H9 (cell line): ENCODE measurements at regions not wholly inside any gene's neighbourhood (a gene's known extent, or its start where the extent isn't known, plus 50 kb on each side); places are given as distances from the start of the nearest gene placed in this dataset.

ENCODE experiments used
- DNase-seq: peaks from one replicate; pipeline ENCODE4 v3.0.0-alpha.2; 2017
- H2AFZ ChIP-seq: one replicate; pipeline ENCODE4 v1.6.1; 2013; ENCODE audit warnings: mild to moderate bottlenecking, low read length, control low read depth, moderate library complexity
- H2AK5ac ChIP-seq: 2 replicates; pipeline ENCODE4 v1.6.1; 2013; ENCODE audit warnings: low read length, control low read depth, mixed read lengths; ENCODE audit not compliant: insufficient read length
- H2BK120ac ChIP-seq: one replicate; pipeline ENCODE4 v1.6.1; 2013; ENCODE audit warnings: low read depth, mild to moderate bottlenecking, low read length, control low read depth, inconsistent platforms; ENCODE audit not compliant: poor library complexity, severe bottlenecking
- H2BK12ac ChIP-seq: 2 replicates; pipeline ENCODE4 v1.6.1; 2013; ENCODE audit warnings: low read length, control low read depth, mixed read lengths, low read depth; ENCODE audit not compliant: insufficient read length
- H2BK15ac ChIP-seq: 2 replicates; pipeline ENCODE4 v1.6.1; 2013; ENCODE audit warnings: low read depth, low read length, control low read depth
- H2BK20ac ChIP-seq: one replicate; pipeline ENCODE4 v1.6.1; 2013; ENCODE audit warnings: low read depth, mild to moderate bottlenecking, low read length, control low read depth, inconsistent platforms; ENCODE audit not compliant: poor library complexity, severe bottlenecking
- H2BK5ac ChIP-seq: 2 replicates; pipeline ENCODE4 v1.6.1; 2013; ENCODE audit warnings: low read length, control low read depth, mixed read lengths; ENCODE audit not compliant: insufficient read length
- H3K14ac ChIP-seq: 2 replicates; pipeline ENCODE4 v1.6.1; 2013; ENCODE audit warnings: low read length, control low read depth; ENCODE audit not compliant: insufficient read depth
- H3K18ac ChIP-seq: 2 replicates; pipeline ENCODE4 v1.6.1; 2013; ENCODE audit warnings: low read depth, mild to moderate bottlenecking, mixed read lengths, low read length, control low read depth; ENCODE audit not compliant: insufficient read length
- H3K23ac ChIP-seq: 2 replicates; pipeline ENCODE4 v1.6.1; 2013; ENCODE audit warnings: low read length, control low read depth, mixed read lengths, low read depth; ENCODE audit not compliant: insufficient read length
- H3K23me2 ChIP-seq: 2 replicates; pipeline ENCODE4 v1.6.1; 2013; ENCODE audit warnings: low read depth, mild to moderate bottlenecking, mixed read lengths, low read length, control low read depth; ENCODE audit not compliant: insufficient read length, poor library complexity, severe bottlenecking
- H3K27ac ChIP-seq: 2 replicates; pipeline ENCODE4 v1.5.1; 2013; ENCODE audit warnings: low read length, control low read depth, mixed read lengths, low read depth; ENCODE audit not compliant: insufficient read length
- H3K27me3 ChIP-seq: 2 replicates; pipeline ENCODE4 v1.6.1; 2013; ENCODE audit warnings: low read length, control low read depth, inconsistent platforms; ENCODE audit not compliant: insufficient read depth
- H3K4ac ChIP-seq: 2 replicates; pipeline ENCODE4 v1.6.1; 2013; ENCODE audit warnings: low read depth, mild to moderate bottlenecking, control low read depth, inconsistent platforms, low read length, moderate library complexity
- H3K4me1 ChIP-seq: 2 replicates; pipeline ENCODE4 v1.6.1; 2013; ENCODE audit warnings: low read length, control low read depth, inconsistent platforms; ENCODE audit not compliant: insufficient read depth
- H3K4me2 ChIP-seq: 2 replicates; pipeline ENCODE4 v1.6.1; 2013; ENCODE audit warnings: low read length, control low read depth, mixed read lengths; ENCODE audit not compliant: insufficient read length, insufficient read depth
- H3K56ac ChIP-seq: 2 replicates; pipeline ENCODE4 v1.6.1; 2013; ENCODE audit warnings: low read depth, mild to moderate bottlenecking, mixed read lengths, low read length, control low read depth; ENCODE audit not compliant: insufficient read length
- H3K79me1 ChIP-seq: 2 replicates; pipeline ENCODE4 v1.6.1; 2013; ENCODE audit warnings: low read depth, mild to moderate bottlenecking, moderate library complexity, low read length, control low read depth, inconsistent platforms; ENCODE audit not compliant: insufficient read depth, poor library complexity, severe bottlenecking
- H3K79me2 ChIP-seq: 2 replicates; pipeline ENCODE4 v1.6.1; 2013; ENCODE audit warnings: low read length, control low read depth, inconsistent platforms; ENCODE audit not compliant: insufficient read depth
- H3K9ac ChIP-seq: 2 replicates; pipeline ENCODE4 v1.6.1; 2013; ENCODE audit warnings: low read length, control low read depth, mixed read lengths; ENCODE audit not compliant: insufficient read length; ENCODE audit errors: extremely low read depth
- H3K9me3 ChIP-seq: one replicate; pipeline ENCODE4 v1.6.1; 2013; ENCODE audit warnings: low read depth, low read length, inconsistent platforms; ENCODE audit not compliant: control insufficient read depth
- H3T11ph ChIP-seq: one replicate; pipeline ENCODE4 v1.6.1; 2013; ENCODE audit warnings: mild to moderate bottlenecking, low read length, control low read depth, inconsistent platforms
- H4K20me1 ChIP-seq: one replicate; pipeline ENCODE4 v1.6.1; 2013; ENCODE audit not compliant: control insufficient read depth, insufficient read length, insufficient read depth
- H4K5ac ChIP-seq: 2 replicates; pipeline ENCODE4 v1.6.1; 2013; ENCODE audit warnings: low read depth, mild to moderate bottlenecking, mixed read lengths, low read length, control low read depth; ENCODE audit not compliant: insufficient read length
- H4K8ac ChIP-seq: replicated peaks from 2 replicates; pipeline ENCODE4 v1.6.1; 2013; ENCODE audit warnings: low read length, control low read depth, mixed read lengths, low read depth; ENCODE audit not compliant: insufficient read length
- H4K91ac ChIP-seq: 2 replicates; pipeline ENCODE4 v1.6.1; 2013; ENCODE audit warnings: low read depth, mild to moderate bottlenecking, moderate library complexity, mixed read lengths, low read length, control low read depth; ENCODE audit not compliant: insufficient read length
- H3K27ac Mint-ChIP-seq, 3 experiments: 2 replicates in 2 of 3; 3 replicates in 1 of 3; pipeline ENCODE4 v1.8.0; 2020 to 2021; ENCODE audit warnings: mixed read lengths in 3 of 3, mild to moderate bottlenecking in 1 of 3, moderate library complexity in 1 of 3
- H3K27me3 Mint-ChIP-seq: 2 replicates; pipeline ENCODE4 v1.8.0; 2021; ENCODE audit warnings: low read depth, mild to moderate bottlenecking, moderate library complexity, mixed read lengths
- H3K36me3 Mint-ChIP-seq, 3 experiments: 2 replicates in 2 of 3; 3 replicates in 1 of 3; pipeline ENCODE4 v1.8.0; 2020 to 2021; ENCODE audit warnings: low read depth in 3 of 3, mixed read lengths in 3 of 3; ENCODE audit not compliant: insufficient read depth in 1 of 3
- H3K4me1 Mint-ChIP-seq, 2 experiments: 2 replicates each; pipeline ENCODE4 v1.8.0; 2020; ENCODE audit warnings: mixed read lengths in 2 of 2
- H3K4me3 Mint-ChIP-seq, 2 experiments: 2 replicates in 1 of 2; 3 replicates in 1 of 2; pipeline ENCODE4 v1.8.0; 2020 to 2021; ENCODE audit warnings: mild to moderate bottlenecking in 2 of 2, mixed read lengths in 2 of 2, moderate library complexity in 1 of 2
- H3K9me3 Mint-ChIP-seq, 2 experiments: 2 replicates in 1 of 2; 3 replicates in 1 of 2; pipeline ENCODE4 v1.8.0; 2020; ENCODE audit warnings: mild to moderate bottlenecking in 2 of 2, mixed read lengths in 2 of 2, moderate library complexity in 1 of 2
- CTCF ChIP-seq: fragments of 200-600 bp; sonication (generic); conservative IDR thresholded peaks from 3 replicates; pipeline ENCODE4 v1.8.0; 2021; ENCODE audit warnings: antibody characterized with exemption, mild to moderate bottlenecking
- WGBS: extraction: QIAGEN DNeasy Blood & Tissue Kit; methylation state at CpG from one replicate; pipeline ENCODE4 v1.1.7; 2013; ENCODE audit warnings: missing lambda C conversion rate, low lambda C conversion rate, mixed read lengths; ENCODE audit not compliant: insufficient read length; ENCODE audit errors: extremely low coverage; 5-methylcytosine and 5-hydroxymethylcytosine counted together

GRCh38 chr2:181141676-181142075 is 161.3 kb downstream of the UBE2E3 start:
- no peak overlapping the region for H3K4me3 Mint-ChIP-seq
- no peaks in the 10 kb centered on the region for H3K4me1 ChIP-seq
- WGBS = no CpG with 5 or more reads among the region's 2 CpGs

More at GRCh38 chr2:181141676-181142075, 161.3 kb downstream of the UBE2E3 start:
- Histone ChIP-seq H4K5ac (no peak overlapping the region), H4K91ac (no peak overlapping the region), H2BK15ac (no peak overlapping the region), H3K14ac (no peak overlapping the region), H3K23me2 (no peaks in the 10 kb centered on the region), H2BK20ac (no peak overlapping the region), H3K56ac (no peak overlapping the region), H3K4me2 (no peak overlapping the region), H3K79me1 (no peaks in the 10 kb centered on the region), H3K27me3 (no peaks in the 10 kb centered on the region), H2BK120ac (no peak overlapping the region), H3K4ac (no peak overlapping the region), H3K9ac (no peak overlapping the region), H2AFZ (no peak overlapping the region), H3K9me3 (no peaks in the 10 kb centered on the region), H2BK12ac (no peak overlapping the region), H2BK5ac (no peak overlapping the region), H4K8ac (no peak overlapping the region), H3K18ac (no peak overlapping the region), H3K79me2 (no peaks in the 10 kb centered on the region), H4K20me1 (no peaks in the 10 kb centered on the region), H3K27ac (no peak overlapping the region), H3K23ac (no peak overlapping the region), H2AK5ac (no peak overlapping the region), H3T11ph (no peak overlapping the region)
- TF ChIP-seq CTCF = no peak
- Mint-ChIP-seq H3K27ac (no peak overlapping the region; a peak in 1 of 7 replicates), H3K36me3 (no peaks in the 10 kb centered on the region; a peak in 1 of 7 replicates), H3K4me1 (no peaks in the 10 kb centered on the region), H3K27me3 (no peaks in the 10 kb centered on the region), H3K9me3 (no peaks in the 10 kb centered on the region; a peak in 1 of 5 replicates)
- no peak for DNase-seq
